ENCODE measurements at regions not wholly inside any gene's neighbourhood (a gene's known extent, or its start where the extent isn't known, plus 50 kb on each side); places are given as distances from the start of the nearest gene placed in this dataset.

DNA sequence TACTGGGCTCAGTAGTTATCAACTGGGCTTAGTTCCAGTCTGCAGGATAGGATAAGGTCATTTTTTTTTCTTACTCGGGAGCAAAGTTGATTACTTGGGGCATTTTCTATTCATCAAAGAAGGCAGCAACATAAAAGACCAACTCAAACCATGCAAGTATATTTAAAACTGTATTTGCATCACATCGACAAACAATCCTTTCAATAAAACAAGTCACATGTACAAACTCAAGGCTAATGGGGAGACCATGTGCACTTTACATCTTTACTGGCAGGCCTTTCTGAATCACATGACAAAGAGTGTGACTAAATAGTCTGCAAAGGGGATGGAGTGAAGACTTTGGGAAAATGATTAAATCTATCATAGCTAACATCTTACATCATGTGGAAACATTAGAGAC is 610.4 kb upstream of the BOD1L1 start:
- Mint-ChIP-seq H3K4me3 (no peak overlapping the region), H3K4me1 (ENCODE audit: low read depth) (no peaks in the 10 kb centered on the region), H3K27me3 (ENCODE audit: low read depth) (no peaks in the 10 kb centered on the region), H3K36me3 (ENCODE audit: low read depth) (no peaks in the 10 kb centered on the region), H3K27ac (no peak overlapping the region), H3K9me3 (peaks cover 3% of the 10 kb centered on the region)
- no peak for DNase-seq (ENCODE audit: low spot score)

DNA sequence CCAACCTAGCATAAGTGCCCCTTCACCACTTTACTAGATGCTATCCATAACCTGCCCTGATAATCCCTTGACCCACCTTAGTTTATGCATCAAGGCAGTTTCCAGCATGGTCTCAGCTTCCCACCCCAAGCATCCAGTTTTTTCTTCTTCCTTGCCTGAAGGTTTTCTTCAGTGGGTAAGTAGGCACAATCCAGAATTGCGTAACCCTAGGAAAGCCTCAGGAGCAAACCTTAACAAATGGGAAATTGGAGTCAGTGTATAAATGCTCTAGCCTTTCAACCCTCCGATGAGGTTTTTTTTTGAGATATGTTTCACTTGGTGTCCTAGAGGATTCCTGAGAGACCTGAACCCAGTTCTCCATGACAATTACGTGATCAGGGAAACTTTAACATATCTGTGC is 614.0 kb upstream of the BOD1L1 start:
- no peaks in the 10 kb centered on the region for H3K27me3 Mint-ChIP-seq (ENCODE audit: low read depth)
- H3K9me3 Mint-ChIP-seq, result peaks cover 3% of the 10 kb centered on the region
- H3K27ac Mint-ChIP-seq, result no peak overlapping the region
- no peaks in the 10 kb centered on the region for H3K4me1 Mint-ChIP-seq (ENCODE audit: low read depth)
- H3K4me3 Mint-ChIP-seq, result no peak overlapping the region
- no peaks in the 10 kb centered on the region for H3K36me3 Mint-ChIP-seq (ENCODE audit: low read depth)
- no peak for DNase-seq (ENCODE audit: low spot score)

DNA sequence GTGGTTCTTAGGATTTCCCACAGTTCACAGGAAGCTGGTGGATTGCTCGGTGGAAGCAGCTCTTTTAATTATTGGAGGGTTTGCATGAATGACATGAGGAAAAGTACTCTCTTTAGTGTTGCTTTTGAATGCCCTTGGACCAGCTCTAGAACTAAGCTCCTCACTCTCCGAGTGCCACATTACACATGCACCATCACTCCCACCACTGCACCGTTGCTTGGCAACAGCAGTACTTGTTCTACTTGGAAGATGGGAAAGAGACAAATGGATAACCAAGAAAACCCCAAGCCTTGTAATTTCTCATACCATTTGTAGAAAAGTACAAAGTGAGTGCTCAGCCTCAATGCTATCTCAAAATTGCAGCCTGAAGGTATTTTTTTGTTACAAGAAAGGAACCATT is 620.2 kb upstream of the BOD1L1 start:
- Mint-ChIP-seq H3K27me3 (ENCODE audit: low read depth) (no peaks in the 10 kb centered on the region), H3K4me1 (ENCODE audit: low read depth) (no peaks in the 10 kb centered on the region), H3K27ac (no peak overlapping the region), H3K36me3 (ENCODE audit: low read depth) (no peaks in the 10 kb centered on the region), H3K4me3 (no peak overlapping the region), H3K9me3 (no peaks in the 10 kb centered on the region)
- DNase-seq (ENCODE audit: low spot score), result no peak

DNA sequence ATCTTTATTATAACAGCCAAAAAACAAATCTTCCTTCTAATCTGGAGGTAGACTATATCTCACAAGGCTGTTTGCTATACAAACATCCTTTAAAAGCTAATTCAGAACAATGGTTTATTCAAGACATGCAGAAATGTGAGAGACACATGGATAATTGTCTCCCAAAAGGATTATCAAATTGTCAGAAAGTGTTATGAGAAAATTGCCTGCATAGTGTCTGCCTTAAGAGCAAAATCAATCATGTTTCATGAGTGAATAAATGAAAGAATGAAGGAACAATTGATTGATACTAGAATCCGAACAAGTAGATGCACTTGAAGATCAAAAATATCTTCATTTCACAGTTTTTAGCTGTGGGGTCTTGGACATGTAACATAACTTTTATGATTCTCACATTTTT is 621.7 kb upstream of the BOD1L1 start:
- Mint-ChIP-seq H3K27ac (no peak overlapping the region), H3K4me1 (ENCODE audit: low read depth) (no peaks in the 10 kb centered on the region), H3K4me3 (no peak overlapping the region), H3K36me3 (ENCODE audit: low read depth) (no peaks in the 10 kb centered on the region), H3K27me3 (ENCODE audit: low read depth) (no peaks in the 10 kb centered on the region), H3K9me3 (no peaks in the 10 kb centered on the region)
- DNase-seq (ENCODE audit: low spot score), result no peak

DNA sequence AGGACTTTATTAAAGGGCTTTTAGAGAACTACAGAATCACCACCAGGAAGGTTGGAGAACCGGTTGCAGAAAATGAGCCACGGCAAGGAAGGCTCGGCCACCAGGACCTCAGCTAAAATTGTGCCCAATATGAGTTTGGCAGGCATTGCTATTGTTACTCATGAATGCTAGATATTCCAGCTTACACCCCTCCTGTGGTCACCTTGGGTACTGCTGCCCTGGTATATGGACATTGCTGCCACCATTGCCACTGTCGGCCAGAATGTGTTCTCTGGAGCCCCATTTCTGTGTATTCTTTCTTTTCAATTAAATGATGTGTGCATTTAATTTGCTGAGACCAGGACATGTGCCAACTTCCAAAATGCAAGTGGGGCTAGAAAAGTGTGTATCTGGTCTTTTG is 626.7 kb upstream of the BOD1L1 start:
- no peak overlapping the region for H3K4me3 Mint-ChIP-seq
- no peaks in the 10 kb centered on the region for H3K27me3 Mint-ChIP-seq (ENCODE audit: low read depth)
- H3K36me3 Mint-ChIP-seq (ENCODE audit: low read depth), result no peaks in the 10 kb centered on the region
- H3K9me3 Mint-ChIP-seq, result no peaks in the 10 kb centered on the region
- H3K27ac Mint-ChIP-seq, result no peak overlapping the region
- H3K4me1 Mint-ChIP-seq (ENCODE audit: low read depth), result no peaks in the 10 kb centered on the region
- no peak for DNase-seq (ENCODE audit: low spot score)

DNA sequence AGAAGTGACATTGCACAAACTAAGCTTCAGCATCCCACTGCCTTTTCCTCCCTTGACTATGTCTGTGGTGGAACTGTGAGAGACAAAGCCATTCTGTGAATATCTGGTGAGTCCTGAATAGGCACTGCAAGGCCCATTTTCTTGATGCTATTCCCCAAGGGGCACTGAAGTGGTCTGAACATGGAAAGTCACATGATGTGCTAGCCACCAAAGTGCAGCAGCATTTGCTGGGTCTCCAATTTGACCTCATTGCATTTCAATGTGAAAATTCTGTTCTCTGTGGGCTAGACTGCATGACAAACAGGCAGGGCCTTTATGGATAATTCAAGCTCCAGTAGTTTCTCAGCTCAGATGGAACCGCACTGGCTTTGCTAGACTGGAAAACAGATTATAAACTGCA is 627.4 kb upstream of the BOD1L1 start:
- H3K27ac Mint-ChIP-seq, result no peak overlapping the region
- no peaks in the 10 kb centered on the region for H3K27me3 Mint-ChIP-seq (ENCODE audit: low read depth)
- no peaks in the 10 kb centered on the region for H3K36me3 Mint-ChIP-seq (ENCODE audit: low read depth)
- H3K4me1 Mint-ChIP-seq (ENCODE audit: low read depth), result no peaks in the 10 kb centered on the region
- DNase-seq (ENCODE audit: low spot score), result no peak
- H3K9me3 Mint-ChIP-seq, result no peaks in the 10 kb centered on the region
- H3K4me3 Mint-ChIP-seq, result no peak overlapping the region

DNA sequence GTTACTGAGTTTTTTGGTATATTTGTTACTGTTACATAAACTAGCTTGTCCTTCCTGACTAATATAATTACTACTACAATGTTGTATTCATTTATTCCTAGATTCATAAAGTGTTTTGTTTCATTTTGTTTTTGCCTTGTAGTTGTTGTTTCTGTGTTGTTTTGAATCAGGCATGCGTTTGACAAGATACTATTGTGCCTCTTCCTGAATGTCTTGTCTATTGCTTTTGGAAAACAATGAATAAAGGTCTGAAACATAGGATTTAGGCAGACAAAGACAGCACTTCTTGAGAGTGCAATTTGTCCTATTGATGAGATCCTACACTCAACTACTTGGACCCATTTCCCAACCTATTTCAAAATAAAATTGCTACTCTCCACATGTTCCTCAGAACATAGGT is 630.4 kb upstream of the BOD1L1 start:
- Mint-ChIP-seq H3K4me1 (ENCODE audit: low read depth) (no peaks in the 10 kb centered on the region), H3K27ac (no peak overlapping the region), H3K9me3 (no peaks in the 10 kb centered on the region), H3K36me3 (ENCODE audit: low read depth) (no peaks in the 10 kb centered on the region), H3K4me3 (no peak overlapping the region), H3K27me3 (ENCODE audit: low read depth) (no peaks in the 10 kb centered on the region)
- DNase-seq (ENCODE audit: low spot score), result no peak

DNA sequence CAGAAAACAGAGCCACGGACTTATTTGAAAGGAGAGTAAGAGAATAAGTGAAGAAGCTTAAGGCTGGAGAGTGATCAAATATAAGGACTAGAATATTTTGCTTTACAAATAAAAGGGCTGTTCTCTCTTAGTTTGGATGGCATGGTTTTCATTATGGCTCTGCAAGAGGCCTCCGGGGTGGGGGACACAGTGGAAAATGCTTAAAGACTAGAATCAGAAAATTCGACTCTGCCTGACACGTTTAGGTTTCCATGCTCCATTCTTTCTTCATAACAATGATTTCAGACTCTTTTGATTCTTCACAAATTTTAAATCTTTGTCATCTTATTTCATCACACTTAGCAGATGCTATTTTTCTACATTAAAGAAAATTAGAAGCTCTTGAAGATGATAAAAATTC is 632.4 kb upstream of the BOD1L1 start:
- Mint-ChIP-seq H3K4me3 (no peak overlapping the region), H3K27me3 (ENCODE audit: low read depth) (no peaks in the 10 kb centered on the region), H3K9me3 (no peaks in the 10 kb centered on the region), H3K4me1 (ENCODE audit: low read depth) (no peaks in the 10 kb centered on the region), H3K27ac (no peak overlapping the region), H3K36me3 (ENCODE audit: low read depth) (no peaks in the 10 kb centered on the region)
- DNase-seq (ENCODE audit: low spot score), result no peak

DNA sequence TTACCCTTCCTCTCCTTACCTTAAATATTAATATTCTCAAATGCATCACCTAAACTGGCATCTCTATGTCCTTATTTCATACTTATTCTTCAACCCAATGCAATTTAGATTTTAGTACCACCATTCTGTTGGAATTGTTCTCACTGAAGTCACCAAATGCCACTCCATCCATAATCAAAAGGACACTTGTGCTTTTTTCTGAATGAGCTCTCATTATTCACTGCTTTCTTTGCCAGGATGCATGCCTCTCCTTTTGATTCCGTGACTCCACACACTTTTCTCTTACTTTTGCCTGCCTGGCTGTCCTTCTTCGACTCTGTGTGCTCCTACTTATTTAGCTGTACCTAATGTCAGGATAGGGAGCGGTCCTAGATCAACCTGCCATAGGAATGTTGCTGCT is 633.1 kb upstream of the BOD1L1 start:
- no peaks in the 10 kb centered on the region for H3K27me3 Mint-ChIP-seq (ENCODE audit: low read depth)
- H3K4me3 Mint-ChIP-seq, result no peak overlapping the region
- H3K9me3 Mint-ChIP-seq, result no peaks in the 10 kb centered on the region

DNA sequence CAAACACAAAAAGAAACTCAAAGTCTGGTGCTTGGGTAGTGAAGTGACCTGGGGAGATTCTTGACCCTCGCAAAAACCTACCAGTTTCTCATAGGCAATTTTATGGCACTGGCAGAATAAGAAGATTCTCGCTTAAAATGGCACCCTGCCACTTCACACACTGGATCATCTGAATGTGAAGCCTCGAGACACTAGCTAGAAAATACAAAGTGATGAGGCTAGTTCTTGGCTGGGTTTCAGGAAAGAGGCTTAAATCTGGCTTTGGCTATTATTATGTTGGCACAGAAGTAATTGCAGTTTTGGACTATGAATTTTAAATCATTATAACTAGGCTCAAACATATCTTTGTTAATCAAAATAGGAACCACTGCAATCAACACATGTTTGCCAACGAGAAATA is 634.7 kb upstream of the BOD1L1 start:
- H3K36me3 Mint-ChIP-seq (ENCODE audit: low read depth), result no peaks in the 10 kb centered on the region
- H3K9me3 Mint-ChIP-seq, result no peaks in the 10 kb centered on the region
- no peak overlapping the region for H3K27ac Mint-ChIP-seq
- DNase-seq (ENCODE audit: low spot score), result no peak
- no peaks in the 10 kb centered on the region for H3K4me1 Mint-ChIP-seq (ENCODE audit: low read depth)
- H3K27me3 Mint-ChIP-seq (ENCODE audit: low read depth), result no peaks in the 10 kb centered on the region
- H3K4me3 Mint-ChIP-seq, result no peak overlapping the region

More for the DNA sequence above, 633.1 kb upstream of the BOD1L1 start:
- H3K36me3 Mint-ChIP-seq (ENCODE audit: low read depth), result no peaks in the 10 kb centered on the region
- no peaks in the 10 kb centered on the region for H3K4me1 Mint-ChIP-seq (ENCODE audit: low read depth)
- H3K27ac Mint-ChIP-seq, result no peak overlapping the region
- no peak for DNase-seq (ENCODE audit: low spot score)

DNA sequence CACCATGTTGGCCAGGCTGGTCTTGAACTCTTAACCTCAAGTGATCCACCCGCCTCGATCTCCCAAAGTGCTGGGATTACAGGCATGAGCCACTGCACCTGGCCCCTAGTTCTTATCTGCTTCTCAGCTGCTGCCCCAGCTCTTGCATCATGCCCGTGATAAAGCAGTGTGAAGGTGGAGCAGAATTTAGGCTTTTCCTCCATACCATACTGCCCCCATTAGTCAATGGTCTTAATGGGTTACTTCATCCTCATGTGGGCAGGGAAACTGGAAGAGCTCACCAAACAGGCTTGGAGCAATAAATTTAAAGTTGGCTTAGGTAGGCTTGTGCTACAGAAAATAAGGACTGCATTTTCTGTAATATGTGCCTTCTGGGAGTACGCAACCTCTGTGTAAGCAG is 636.9 kb upstream of the BOD1L1 start:
- Mint-ChIP-seq H3K36me3 (ENCODE audit: low read depth) (no peaks in the 10 kb centered on the region), H3K27me3 (ENCODE audit: low read depth) (no peaks in the 10 kb centered on the region), H3K27ac (no peak overlapping the region), H3K4me1 (ENCODE audit: low read depth) (no peaks in the 10 kb centered on the region), H3K9me3 (no peaks in the 10 kb centered on the region), H3K4me3 (no peak overlapping the region)
- DNase-seq (ENCODE audit: low spot score), result no peak

DNA sequence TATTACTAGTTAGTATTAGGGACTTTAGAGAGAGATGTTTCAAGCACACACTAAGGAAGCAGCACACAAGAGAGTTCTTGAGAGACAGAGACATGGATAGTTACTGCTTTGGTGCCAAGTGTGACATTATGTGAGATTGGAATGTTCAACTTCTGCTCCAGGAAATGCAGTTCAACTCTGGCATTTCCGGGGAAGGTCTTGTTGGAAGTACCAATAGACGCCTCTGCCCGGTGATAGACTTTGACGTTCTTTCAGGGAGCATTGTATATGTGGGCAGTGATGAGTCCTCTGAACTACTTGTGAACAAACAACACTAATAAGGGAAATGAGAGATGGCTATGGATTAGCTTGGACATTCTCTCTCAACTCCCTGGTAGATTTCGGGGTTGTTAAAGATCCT is 638.1 kb upstream of the BOD1L1 start:
- Mint-ChIP-seq H3K4me3 (no peak overlapping the region), H3K27me3 (ENCODE audit: low read depth) (no peaks in the 10 kb centered on the region), H3K36me3 (ENCODE audit: low read depth) (no peaks in the 10 kb centered on the region), H3K9me3 (no peaks in the 10 kb centered on the region), H3K4me1 (ENCODE audit: low read depth) (no peaks in the 10 kb centered on the region), H3K27ac (no peak overlapping the region)
- DNase-seq (ENCODE audit: low spot score), result no peak

DNA sequence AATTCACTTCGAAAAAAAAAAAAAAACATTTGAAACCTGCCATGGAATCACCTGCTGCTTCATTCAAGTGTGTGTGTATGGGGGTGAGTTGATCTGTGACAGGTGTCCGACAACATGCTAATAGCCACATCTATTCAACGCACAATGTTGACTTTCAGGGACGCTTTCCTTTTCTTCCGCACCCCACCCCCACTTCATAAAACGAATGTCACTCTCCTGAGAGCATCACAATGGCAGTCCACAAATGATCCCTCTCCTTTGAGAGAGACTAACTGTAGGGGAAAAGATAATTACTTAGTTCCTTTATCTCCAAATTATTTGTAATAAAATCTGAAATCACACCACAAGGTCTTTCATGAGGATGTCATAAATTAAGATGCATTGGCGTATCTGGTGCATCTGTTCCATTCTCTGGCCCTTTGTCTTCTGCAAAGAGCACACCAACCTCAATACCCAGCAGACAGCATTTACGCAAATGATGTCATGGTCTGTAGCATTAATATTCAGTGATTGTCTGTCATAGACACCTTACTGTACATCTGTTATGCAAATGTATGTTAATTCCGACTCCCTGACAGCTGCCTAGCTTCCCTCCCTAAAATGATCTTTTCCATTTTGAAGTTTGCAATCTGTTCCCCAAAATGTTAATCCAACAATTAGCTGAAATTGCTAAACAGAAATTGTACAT is 640.0 kb upstream of the BOD1L1 start:
- Mint-ChIP-seq H3K36me3 (ENCODE audit: low read depth) (no peaks in the 10 kb centered on the region), H3K27ac (no peak overlapping the region), H3K4me3 (no peak overlapping the region), H3K27me3 (ENCODE audit: low read depth) (no peaks in the 10 kb centered on the region), H3K9me3 (no peaks in the 10 kb centered on the region), H3K4me1 (ENCODE audit: low read depth) (no peaks in the 10 kb centered on the region)
- no peak for DNase-seq (ENCODE audit: low spot score)

DNA sequence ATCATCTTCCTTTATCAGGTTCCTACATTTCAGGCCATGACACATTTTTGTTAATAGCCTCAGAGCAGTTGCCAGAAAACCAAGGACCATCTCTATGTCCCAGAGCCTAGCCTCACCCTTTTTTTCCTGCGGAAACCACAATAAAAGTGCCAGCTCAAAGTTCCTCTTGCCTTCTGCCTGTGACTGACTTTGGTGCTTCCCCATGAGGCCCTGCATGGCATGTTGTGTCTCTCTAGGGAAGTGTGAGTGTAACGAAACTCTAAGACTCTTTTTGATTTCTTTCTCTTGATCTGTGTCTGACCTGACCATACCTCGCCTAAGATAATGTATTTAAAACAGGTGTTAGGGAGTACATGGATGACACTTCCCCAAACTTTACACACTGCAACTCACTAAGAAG is 642.3 kb upstream of the BOD1L1 start:
- no peak overlapping the region for H3K27ac Mint-ChIP-seq
- H3K9me3 Mint-ChIP-seq, result no peaks in the 10 kb centered on the region
- no peaks in the 10 kb centered on the region for H3K27me3 Mint-ChIP-seq (ENCODE audit: low read depth)
- no peaks in the 10 kb centered on the region for H3K4me1 Mint-ChIP-seq (ENCODE audit: low read depth)
- H3K4me3 Mint-ChIP-seq, result no peak overlapping the region
- no peak for DNase-seq (ENCODE audit: low spot score)
- no peaks in the 10 kb centered on the region for H3K36me3 Mint-ChIP-seq (ENCODE audit: low read depth)

DNA sequence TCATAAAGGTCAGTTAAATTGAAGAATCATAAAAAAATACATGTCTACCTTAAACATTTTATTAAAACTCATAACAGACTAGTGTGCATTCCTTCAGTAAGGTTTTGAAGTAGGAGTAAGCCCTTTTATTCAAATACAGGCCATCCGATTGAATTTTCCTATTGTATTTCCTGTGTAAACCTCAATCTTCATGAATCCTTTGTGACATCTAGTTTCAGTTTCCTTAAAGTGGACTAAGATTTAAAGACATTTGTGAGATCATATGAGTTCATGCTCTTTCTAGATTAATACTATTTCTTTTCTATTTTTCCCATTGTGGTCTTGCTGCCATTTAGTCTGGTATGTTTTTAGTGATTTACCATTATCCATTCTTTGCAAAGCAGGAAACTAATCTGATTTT is 644.7 kb upstream of the BOD1L1 start:
- H3K4me1 Mint-ChIP-seq (ENCODE audit: low read depth), result no peaks in the 10 kb centered on the region
- no peak for DNase-seq (ENCODE audit: low spot score)
- no peaks in the 10 kb centered on the region for H3K27me3 Mint-ChIP-seq (ENCODE audit: low read depth)
- H3K27ac Mint-ChIP-seq, result no peak overlapping the region
- H3K9me3 Mint-ChIP-seq, result no peaks in the 10 kb centered on the region
- no peak overlapping the region for H3K4me3 Mint-ChIP-seq
- no peaks in the 10 kb centered on the region for H3K36me3 Mint-ChIP-seq (ENCODE audit: low read depth)
